ENCODE measurements at regions not wholly inside any gene's neighbourhood (a gene's known extent, or its start where the extent isn't known, plus 50 kb on each side); places are given as distances from the start of the nearest gene placed in this dataset.

DNA sequence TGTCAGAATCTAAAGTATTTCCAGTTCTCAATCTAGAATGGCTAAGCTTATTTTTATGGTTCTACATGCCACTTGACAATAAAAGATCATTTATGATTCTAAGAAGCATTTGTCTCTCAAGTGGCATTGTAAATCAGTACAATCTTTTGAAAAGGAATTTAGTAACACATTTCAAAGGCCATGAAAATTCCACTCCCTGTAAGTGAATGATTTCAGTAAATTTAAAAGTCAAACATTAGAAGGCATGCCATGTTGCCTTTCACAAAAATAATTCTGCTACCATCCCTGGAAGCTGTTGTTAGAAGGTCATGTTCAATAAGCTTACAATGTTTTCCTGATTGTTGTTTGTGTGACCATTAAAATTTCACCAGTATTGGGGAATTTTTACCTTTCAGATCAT is 142.9 kb downstream of the RPIA start:
- DNase-seq, result no peak

DNA sequence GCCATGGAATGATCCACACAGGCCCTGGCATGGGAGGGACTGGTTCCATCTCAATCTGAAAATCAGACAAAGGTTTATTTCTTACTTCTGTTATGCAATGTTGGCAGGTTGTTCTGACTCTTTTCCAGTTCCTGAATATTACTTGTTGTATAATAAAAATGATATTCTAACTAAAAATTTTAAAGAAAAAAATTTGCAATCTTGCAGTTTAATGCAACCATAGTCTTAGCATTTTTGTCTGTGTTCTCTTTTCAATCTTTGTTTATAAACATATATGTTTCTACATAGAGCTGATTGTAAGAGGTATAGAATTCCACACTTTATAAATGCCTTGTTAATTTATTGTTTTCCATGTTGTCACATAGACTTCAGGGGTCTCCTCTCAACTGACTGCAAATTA is 143.4 kb downstream of the RPIA start:
- no peak for DNase-seq

DNA sequence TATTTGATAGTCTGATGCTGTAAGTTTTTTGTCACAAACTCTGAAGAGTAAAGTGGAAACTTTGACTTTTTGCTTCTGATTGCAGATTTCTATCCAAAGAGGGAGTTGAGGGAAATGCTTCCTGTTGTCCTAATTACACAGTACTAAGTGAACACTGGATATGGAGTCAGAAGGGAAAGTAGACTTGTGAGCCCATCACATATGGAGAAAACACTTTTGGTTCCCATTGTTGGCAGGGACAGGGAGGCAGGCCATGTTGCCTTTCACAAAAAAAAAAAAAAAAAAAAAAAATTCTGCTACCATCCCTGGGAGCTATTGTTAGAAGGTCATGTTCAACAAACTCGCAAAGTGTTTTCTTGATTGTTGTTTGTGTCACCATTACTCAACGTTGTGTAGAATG is 144.3 kb downstream of the RPIA start:
- DNase-seq, result no peak

DNA sequence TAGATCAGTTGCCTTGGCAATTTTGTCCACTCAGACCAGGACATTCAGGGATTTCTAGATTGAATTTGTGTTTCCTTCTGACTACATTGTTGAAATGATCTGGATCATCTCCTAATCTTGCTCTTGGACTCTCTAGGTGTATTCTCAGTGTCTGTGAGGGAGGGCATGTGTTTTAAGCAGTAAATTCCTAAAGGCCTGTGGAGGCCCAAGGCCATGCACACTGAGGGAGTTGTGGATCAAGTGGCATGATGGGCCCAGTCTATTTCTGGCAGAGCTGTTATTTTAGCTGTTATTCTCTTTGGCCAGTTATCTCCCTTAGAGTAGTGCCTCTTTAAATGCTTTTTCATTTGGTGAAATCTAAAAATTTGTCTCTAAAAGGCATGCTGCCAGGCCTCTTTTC is 144.9 kb downstream of the RPIA start:
- DNase-seq, result no peak

DNA sequence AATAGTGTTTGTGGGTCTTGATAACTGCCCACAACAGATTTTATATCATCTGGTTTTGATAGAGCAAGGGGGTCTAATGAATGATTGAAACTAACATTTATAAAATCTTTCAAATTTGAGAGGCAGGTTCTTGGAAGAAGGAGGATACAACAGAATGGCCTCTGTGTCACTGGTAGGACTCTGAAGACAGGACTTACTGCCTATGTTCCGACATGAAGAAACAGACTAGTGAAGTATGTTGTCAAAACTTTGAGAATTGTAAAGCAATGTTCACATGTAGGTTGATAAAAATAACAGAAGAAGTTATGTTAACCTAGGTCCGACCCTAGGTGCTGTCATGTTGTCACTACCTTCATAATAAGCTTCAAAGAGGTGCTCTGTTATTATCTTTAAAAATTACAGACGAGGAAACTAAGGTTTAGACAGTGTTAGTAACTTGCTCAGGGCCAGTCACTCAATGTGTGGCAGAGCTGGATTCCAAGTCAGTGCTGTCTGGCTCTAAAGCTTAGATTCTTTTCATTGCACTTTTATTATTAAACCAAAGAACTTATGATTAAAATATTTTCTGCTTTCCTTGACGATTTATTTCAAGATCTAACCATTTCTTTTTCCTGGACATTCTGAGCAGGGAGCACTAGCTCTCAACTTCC is 146.2 kb downstream of the RPIA start:
- no peak for DNase-seq

DNA sequence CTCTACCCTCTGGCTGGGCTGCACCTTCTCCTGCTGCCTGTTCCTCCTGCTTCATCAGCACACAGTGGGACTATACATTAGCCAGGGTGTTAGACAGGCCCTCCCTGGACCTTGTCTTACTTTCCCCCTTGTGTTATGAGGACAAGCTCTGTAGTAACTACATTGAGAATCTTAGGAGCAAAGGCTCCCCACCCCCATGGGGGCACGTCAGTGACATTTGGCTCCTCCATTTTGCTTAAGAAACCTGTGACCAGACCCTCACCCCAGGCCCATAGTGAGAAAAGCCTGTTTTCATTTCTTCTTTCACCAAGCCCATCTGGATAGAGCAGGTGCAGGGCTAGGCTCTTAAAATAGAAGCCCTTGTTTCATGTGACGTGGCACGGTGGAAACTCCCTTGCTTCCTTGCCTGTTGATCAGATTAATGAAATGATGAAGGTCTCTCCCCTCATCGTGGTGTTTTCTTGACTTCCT is 146.7 kb downstream of the RPIA start:
- no peak for DNase-seq

DNA sequence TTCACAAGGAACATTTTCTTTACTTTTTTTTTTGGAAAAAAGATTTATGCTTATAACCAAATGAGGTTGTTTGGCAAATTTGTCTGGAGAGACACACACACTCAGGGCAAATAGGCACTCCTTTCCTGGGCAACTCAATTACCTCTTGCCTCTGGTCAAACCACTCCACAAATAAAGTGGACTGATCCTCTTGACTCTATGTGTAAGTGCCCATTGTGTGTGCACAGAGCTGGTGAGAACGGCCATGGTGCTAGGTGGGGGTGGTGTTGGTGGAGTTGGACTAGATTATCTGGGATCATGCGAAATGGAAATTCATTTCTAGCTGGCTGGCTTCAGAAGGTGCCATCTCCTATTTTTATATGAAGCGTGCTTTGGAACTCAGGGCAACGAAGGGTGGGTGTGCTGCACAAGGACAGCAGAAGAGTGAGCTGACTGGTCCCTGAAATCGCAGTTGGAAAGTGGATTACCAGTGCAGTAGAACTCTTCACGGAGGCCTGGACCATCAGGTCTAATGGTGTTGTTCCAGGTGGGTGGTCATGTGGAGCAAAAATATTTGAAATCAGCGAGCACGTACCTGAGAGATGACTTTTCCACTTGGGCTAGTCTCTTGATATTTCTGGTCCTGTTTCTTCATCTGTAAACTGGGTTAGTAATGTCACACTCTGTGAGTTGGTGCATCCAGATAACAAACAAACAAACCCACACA is 149.9 kb downstream of the RPIA start:
- no peak for DNase-seq

DNA sequence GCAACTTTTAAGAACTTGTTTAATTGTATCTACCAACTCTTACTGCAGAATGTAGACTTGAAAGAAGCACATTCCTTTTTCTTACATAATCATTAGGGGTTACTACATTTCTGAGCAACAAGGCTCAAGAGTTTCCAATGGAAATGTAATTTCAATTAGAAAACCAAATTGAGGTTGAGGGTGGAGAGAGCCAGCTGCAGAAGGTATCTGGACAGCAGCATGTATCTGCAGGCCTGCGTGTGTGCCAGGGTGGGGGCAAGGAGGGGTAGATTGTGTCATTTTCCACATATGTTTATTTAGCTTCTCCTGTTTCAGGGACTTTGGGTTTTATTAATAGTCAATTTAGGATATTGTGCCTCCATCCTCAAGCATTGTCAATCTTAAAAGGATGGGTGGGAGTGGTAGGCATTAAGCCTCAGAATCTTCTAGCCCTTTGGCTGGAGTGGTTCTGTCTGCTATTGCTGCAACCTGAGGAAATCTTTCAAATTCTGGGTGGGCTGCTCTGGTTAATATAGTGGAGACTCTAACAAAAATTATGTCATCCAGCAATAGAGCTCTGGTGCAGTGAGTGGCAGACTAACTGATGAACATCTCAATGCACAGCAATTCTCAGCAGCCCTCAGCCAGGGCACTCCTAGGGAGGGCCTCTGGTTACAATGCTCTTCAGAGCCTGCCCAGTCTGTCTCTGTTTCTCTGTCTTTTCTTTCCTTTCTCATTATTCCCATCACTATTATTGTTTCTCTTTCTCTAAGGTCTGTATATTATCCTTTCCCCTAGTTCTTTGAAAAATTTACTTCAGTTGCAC is 151.4 kb downstream of the RPIA start:
- DNase-seq, result no peak

DNA sequence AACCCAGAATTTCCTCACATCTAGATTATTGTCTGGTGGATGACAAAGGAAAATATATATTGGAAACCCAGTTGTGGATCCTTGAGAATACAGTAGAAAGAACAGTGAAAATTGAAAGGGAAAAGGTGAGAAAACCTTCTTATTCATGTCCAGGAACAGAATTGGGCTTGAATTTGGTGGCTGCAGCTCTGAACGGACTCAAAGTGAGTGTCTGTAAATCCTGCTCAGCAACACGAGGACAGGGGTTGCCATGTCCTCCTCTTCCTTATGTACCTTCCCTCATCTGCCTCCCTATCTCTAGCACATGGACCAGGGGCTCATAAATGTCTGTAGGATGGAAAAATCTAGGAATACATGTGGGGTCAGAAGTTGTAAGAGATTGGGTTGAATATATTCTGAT is 152.2 kb downstream of the RPIA start:
- DNase-seq, result no peak

DNA sequence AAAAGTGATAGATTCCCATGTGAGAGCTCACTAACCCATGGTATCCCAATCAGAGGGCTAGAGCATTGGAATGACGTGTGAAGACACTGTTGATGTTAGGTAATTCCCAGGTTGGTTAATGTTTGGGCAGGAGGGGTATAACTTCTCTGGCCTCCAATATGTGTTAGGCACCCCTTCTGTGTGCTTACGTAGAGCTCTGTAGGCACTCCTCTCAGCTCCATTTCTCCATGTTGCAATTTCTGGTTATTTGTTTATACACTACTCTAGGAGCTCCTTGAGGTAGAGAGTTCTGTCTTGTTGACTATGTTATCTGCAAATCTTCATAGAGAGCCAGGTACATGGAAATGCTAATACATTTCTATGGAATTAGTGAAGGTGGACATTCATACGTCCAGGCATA is 153.5 kb downstream of the RPIA start:
- no peak for DNase-seq

DNA sequence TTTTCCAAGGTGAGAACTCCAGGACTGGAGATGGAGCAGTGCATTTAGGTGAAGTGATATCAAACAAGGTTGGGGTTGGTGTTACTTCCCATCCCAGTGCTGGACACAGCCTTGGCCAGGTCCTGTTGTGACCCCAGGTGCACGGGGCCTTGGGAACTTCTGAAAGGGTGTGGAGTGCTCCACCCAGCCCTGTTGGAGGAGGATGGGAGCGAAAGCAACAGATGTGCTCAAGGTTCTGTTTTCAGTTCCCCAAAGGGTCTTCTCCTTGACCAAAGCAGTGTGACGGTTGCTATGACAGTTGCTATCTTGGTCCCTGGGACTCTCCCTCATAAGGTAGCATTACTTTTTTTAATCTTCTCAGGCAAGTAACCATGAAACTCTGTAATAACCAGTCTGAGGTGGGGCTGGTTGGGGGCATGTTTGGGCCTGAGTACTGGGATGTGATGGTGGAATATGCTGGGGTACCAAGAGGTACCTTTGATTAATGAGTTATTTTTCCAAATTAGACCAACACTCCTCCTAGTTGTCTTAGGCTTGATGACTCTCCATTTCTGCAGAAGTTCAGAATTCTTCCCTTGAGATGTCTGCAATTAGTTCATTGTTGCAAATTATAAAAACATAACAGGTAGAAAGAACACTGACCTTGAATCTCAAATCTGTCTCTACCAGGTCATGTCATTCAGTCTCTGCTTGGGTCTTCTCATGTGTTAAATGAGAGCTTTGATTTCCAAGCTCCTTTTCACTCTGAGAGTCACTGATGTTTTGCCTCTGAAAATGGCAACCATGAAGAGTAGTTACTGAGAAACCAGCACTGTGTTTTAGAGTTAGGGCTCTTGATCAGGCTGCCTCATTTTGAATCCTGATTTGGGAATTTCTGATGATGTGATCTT is 154.5 kb downstream of the RPIA start:
- no peak for DNase-seq

DNA sequence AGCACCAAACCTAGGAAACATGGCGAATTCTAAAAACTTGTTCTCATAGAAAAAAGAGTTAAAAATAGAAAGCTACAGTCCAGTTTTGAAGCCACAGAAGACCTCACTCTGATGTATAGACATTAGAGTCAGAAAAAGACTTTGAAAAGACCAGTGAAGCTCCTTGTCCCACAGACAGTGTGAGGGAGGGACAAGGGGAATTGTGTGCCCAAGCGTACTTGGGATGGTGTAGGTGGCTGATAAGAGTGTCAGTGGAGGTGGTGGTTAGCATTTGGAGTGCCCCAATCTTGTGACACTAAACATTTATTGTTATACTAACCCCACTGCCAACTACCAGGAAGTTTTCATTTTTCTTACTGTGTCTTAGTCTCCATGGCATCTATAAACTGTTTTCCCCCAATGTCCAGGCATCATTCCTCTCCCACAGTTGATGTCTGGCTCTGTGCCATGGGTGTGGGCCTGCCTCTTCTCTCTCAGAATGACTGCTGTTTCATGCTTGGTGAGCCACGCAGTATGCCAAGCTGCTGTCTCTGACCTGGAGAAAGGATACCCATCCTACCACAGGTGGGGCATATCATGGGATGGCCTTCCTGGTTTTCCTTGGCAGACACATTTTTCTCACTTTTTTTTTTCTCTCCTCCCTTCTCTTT is 161.4 kb downstream of the RPIA start:
- peak; percentile 9 for DNase-seq

DNA sequence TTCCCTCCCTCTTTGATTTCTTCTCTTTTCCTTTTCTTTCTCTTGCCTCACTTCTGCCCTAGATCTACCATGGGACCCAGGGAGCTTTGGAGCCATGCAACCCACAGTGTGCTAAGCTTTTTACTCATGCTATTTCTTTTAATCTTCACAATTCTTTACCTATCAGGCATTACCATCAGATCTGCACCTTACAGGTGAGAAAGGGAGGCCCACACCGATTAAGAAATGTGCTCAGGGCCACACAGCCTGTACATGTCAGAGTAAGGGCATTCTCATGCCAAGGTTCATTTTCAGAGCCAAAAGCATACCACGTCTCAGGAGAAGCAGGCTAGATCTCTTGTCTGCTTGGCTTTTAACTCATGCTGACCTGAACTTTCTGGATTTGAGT is 161.9 kb downstream of the RPIA start:
- no peak for DNase-seq

DNA sequence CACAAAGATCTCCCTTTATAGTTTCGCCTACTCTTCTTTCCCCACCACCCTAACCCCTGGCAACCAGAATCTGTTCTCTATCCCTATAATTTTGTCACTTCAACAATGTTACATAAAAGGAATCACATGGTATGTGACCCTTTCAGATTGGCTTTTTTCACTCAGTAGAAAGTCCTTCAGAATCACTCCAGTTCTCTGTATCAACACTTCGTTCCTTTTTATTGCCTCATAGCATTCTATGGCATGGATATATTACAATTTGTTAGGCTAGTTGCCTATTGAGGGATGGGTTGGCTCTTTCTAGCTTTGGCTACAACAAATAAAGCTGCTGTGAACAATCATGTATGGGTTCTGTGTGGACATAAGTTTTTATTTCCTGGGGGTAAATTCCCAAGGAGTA is 163.1 kb downstream of the RPIA start:
- no peak for DNase-seq

DNA sequence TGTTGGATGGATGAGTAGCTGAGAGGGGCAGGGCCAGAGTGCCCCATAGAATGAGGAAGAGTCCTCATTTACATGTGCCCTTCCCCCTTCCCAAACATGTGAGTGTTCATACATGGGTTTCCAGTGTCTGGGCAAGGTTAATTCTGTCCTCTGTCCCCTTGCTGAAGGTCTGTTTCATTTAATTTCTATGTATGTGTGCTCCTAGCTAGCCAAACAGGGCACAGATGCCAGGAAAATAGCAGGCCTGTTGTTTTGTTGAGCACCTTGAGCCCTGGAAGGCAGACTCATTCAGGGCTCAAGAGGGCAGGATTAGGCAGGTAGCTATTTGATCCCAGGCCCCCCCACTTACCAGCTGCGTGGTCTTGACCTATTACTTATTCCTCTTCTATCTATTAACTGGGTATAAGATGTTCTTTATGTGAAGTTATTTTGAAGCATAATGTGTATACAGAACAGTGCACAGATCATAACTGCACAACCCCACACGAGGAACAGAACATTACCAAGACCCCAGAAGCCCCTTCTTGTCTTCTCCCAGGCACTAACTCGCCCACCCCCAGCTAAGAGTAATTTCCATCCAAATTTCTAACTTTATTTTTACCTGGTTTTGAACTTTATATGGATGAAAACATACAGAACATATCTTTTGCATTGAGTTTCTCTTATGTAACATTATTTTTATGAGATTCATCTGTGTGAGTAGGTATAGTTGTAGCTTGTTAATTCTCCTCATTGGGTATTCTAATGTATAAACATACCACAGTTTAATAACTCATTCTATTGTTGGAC is 164.3 kb downstream of the RPIA start:
- no peak for DNase-seq

DNA sequence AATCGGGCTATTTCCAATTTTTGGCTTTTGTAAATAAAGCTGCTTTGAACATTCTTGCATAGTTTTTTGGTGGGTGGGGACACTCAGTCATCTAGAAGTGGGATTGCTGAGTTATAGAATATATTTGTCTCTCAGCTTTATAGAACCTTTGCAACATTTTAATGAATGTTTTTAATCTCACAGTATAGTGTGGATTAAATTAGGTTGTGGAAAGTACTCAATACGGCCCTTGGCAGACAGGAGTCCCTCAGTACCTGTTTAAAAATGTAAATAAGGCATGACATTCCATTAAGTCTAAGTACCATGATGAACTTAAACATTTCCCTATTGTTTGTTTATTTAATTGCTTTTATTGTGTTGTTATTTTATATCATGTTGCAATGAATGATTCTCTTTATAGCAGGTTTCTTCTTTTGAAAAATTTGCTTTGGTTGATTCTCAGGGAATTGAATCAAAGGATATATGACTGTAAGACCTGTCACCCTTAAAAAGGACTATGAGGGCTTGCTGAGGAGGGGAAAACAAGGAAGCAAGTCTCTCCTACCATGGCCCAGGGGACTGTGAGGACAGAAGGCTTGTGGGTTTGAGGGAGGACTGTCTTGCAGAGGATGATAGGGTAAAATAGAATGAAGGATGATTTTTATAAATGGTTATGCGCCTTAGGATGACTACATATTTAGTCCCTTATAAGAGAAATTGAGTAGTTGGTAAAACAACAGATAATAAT is 165.1 kb downstream of the RPIA start:
- DNase-seq, result no peak

DNA sequence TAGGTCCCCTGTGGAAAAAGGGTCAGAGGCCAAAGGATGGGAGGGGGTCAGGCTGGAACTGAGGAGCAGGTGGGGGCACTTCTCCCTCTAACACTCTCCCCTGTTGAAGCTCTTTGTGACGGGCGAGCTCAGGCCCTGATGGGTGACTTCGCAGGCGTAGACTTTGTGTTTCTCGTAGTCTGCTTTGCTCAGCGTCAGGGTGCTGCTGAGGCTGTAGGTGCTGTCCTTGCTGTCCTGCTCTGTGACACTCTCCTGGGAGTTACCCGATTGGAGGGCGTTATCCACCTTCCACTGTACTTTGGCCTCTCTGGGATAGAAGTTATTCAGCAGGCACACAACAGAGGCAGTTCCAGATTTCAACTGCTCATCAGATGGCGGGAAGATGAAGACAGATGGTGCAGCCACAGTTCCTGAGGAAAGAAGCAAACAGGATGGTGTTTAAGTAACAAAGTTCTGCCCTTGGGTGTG is 165.8 kb downstream of the RPIA start:
- DNase-seq, result no peak

DNA sequence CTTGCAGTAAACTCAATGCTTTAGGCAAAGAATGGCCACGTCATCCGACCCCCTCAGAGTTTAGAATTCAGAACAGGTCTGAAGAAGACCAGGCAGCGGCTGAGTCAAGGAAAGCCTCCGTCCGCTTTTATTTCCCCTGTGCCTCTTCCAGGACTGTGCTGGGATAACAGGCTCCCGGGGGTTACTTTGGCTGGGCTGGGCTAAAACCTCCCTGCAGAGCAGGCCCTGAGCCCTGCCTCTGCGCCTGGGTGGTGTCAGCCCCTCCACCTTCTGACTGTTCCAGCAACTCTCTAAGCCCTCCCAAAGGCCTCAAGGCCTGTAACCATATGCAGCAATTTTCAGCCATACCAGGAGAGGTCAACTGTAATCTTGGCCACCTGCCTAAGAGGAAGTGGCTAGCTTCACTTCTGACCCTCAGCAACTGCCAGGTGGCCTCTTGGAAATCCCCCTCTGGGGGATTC is 166.5 kb downstream of the RPIA start:
- DNase-seq, result no peak

DNA sequence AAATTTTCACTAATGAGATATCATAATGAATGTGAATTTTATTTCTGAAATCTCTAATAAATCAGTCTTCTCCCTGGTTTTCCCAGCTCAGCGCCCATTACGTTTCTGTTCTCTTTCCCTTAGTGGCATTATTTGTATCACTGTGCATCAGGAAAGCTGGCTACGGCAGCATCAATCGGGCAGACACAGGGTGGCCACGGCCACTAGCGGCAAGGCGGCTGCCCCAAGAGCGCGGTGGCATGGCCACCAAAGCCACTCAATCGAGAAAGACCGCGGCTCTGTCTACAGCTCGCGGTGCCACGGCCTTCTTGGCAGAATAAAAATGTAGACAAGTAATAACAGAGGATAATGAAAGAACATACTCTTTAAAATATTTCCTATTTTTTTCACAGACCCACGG is 168.0 kb downstream of the RPIA start:
- DNase-seq, result no peak

DNA sequence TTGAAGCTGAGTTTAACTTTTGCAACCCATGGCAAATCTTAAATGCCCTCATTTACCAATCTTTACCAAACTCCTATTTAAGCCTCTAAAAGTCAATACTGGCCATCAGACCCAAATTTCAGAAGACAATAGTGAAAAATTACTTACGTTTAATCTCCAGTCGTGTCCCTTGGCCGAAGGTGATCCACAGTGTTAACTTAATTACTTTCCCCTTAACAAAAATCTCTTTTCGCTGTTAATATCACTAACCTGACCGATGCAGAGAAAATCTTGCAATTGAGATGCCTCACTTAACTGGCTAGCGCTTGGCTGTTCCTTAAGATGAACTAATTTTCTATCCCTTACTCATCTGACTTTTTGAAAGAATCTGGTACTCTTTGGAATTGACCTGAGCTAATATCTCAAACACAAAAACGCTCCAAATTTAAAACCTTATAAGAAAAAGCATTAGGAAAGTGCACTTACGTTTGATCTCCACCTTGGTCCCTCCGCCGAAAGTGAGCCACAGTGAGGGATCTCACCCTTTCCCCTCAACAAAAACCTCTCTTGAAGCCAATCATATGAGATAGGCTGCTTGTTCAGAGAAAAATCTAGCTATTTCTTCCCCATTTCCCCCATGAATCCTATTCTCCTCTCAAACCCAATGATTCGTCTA is 169.1 kb downstream of the RPIA start:
- DNase-seq, result no peak

Measured in NCI-H345 (cell line).